PC-3 (cell line): ENCODE measurements at regions not wholly inside any gene's neighbourhood (a gene's known extent, or its start where the extent isn't known, plus 50 kb on each side); places are given as distances from the start of the nearest gene placed in this dataset.

Source experiments
- ATAC-seq: fragments of 200-7000 bp; cut with Tn5 transposase; 2 replicates; pipeline ENCODE4 v1.9.1; 2020; ENCODE audit warnings: mild to moderate bottlenecking, moderate library complexity
- BruUV-seq: library from RNA; stranded (reverse); fragments of 400-500 nt; replicated peaks from 2 replicates; lab custom pipeline; 2021; lab: Mats Ljungman, UMichigan
- CTCF ChIA-PET: fragments of 300-600 bp; sonication (Branson Sonifier 250); formaldehyde crosslinking; loops from one replicate; lab custom pipeline; 2022; ENCODE audit warnings: antibody characterized with exemption; lab: Charles Lee
- POLR2A ChIA-PET: fragments of 300-600 bp; sonication (Branson Sonifier 250); formaldehyde crosslinking; loops from one replicate; lab custom pipeline; 2022; ENCODE audit warnings: antibody characterized with exemption; ENCODE audit not compliant: unreplicated experiment; lab: Charles Lee
- DNase-seq: peaks from one replicate; pipeline ENCODE4 v3.0.0-alpha.2; 2015
- H2AFZ ChIP-seq: fragments of 300-600 bp; sonication (generic); 2 replicates; pipeline ENCODE4 v1.6.0; 2016; ENCODE audit warnings: antibody characterized with exemption, low read length
- H3F3A ChIP-seq: fragments of 300-600 bp; sonication (generic); one replicate; pipeline ENCODE4 v1.6.0; 2017; ENCODE audit warnings: antibody characterized with exemption, low read length, control low read depth, mild to moderate bottlenecking; ENCODE audit not compliant: unreplicated experiment
- H3K27ac ChIP-seq: fragments of 300-600 bp; sonication (generic); 2 replicates; pipeline ENCODE4 v1.5.1; 2016; ENCODE audit warnings: mild to moderate bottlenecking, low read length
- H3K27me3 ChIP-seq: fragments of 300-600 bp; sonication (generic); 2 replicates; pipeline ENCODE4 v1.6.1; 2016; ENCODE audit warnings: low read length, mixed read lengths
- H3K36me3 ChIP-seq: fragments of 300-600 bp; sonication (generic); 2 replicates; pipeline ENCODE4 v1.6.1; 2016; ENCODE audit warnings: low read depth, mixed run types, low read length, mixed read lengths
- H3K4me1 ChIP-seq: fragments of 300-600 bp; sonication (generic); 2 replicates; pipeline ENCODE4 v1.5.1; 2016; ENCODE audit warnings: low read length; ENCODE audit not compliant: insufficient read depth
- H3K4me2 ChIP-seq: fragments of 300-600 bp; sonication (generic); 2 replicates; pipeline ENCODE4 v1.6.0; 2016; ENCODE audit warnings: low read length
- H3K4me3 ChIP-seq: fragments of 300-600 bp; sonication (generic); 2 replicates; pipeline ENCODE4 v1.5.1; 2016; ENCODE audit warnings: mild to moderate bottlenecking, low read length, mixed read lengths
- H3K79me2 ChIP-seq: fragments of 300-600 bp; sonication (generic); 2 replicates; pipeline ENCODE4 v1.6.1; 2017; ENCODE audit warnings: low read length, mixed read lengths
- H3K9ac ChIP-seq: fragments of 300-600 bp; sonication (generic); 2 replicates; pipeline ENCODE4 v1.6.0; 2016; ENCODE audit warnings: mild to moderate bottlenecking, low read length
- H3K9me2 ChIP-seq: fragments of 300-600 bp; sonication (generic); replicated peaks from 2 replicates; pipeline ENCODE4 v1.6.1; 2016; ENCODE audit warnings: mixed run types, low read length, mixed read lengths
- H3K9me3 ChIP-seq: fragments of 300-600 bp; sonication (generic); 2 replicates; pipeline ENCODE4 v1.6.1; 2016; ENCODE audit warnings: low read length, mixed read lengths
- H4K20me1 ChIP-seq: fragments of 300-600 bp; sonication (generic); 2 replicates; pipeline ENCODE4 v1.6.1; 2016; ENCODE audit warnings: low read length, mixed read lengths
- EZH2 ChIP-seq: fragments of 300-600 bp; sonication (generic); IDR thresholded peaks from one replicate; pipeline ENCODE4 v1.6.1; 2017; ENCODE audit warnings: antibody characterized with exemption, mild to moderate bottlenecking, low read length; ENCODE audit not compliant: unreplicated experiment
- EZH2phosphoT487 ChIP-seq: fragments of 300-600 bp; sonication (generic); IDR thresholded peaks from 2 replicates; pipeline ENCODE4 v1.6.1; 2018; ENCODE audit warnings: mild to moderate bottlenecking, antibody characterized with exemption, low read length, borderline replicate concordance
- intact Hi-C: fragments of 100-400 bp; cut with micrococcal nuclease; formaldehyde crosslinking; loops from 2 replicates; pipeline ENCODE4 v1.9.0; 2023
- TF ChIP-seq, protein P1 (sequence below): fragments of 300-600 bp; sonication (generic); conservative IDR thresholded peaks from 2 replicates; pipeline ENCODE4 v1.5.1; 2017; ENCODE audit warnings: antibody characterized with exemption, low read depth, mild to moderate bottlenecking, low read length

DNA sequence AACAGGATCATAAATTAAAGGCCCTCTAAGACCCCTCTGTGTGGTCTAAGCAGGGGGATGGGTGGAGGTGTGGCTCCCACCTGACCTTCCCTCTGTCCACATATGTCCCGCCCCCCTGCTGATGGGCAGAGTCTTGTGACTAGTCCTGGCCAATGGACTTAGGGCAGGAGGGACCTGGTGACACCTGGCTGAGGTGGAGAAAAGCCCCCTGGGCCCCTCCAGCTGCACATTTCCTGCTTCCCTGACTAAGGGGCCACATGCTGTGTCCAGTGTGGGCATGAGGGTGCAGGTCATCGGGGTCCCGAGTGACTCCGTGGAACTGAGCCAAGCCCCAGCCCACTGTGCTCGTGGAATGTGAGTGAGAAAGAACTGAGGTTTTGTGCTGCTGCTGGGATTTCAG, 254.7 kb downstream of the ADGRD1 start:
- ATAC-seq = no peak
- Histone ChIP-seq H3K4me3 (no peak overlapping the region), H2AFZ (no peak overlapping the region), H3K27me3 (peaks cover 76% of the 10 kb centered on the region), H3K79me2 (no peaks in the 10 kb centered on the region), H3K27ac (no peak overlapping the region), H3K9me2 (no peaks in the 10 kb centered on the region), H3K4me2 (no peak overlapping the region), H3K36me3 (no peaks in the 10 kb centered on the region), H3F3A (no peaks in the 10 kb centered on the region), H3K9me3 (no peaks in the 10 kb centered on the region), H4K20me1 (no peaks in the 10 kb centered on the region), H3K4me1 (no peaks in the 10 kb centered on the region), H3K9ac (no peak overlapping the region)
- BruUV-seq = no TSS peak
- CTCF ChIA-PET = no interaction called here
- POLR2A ChIA-PET = no interaction called here
- TF ChIP-seq, protein P1, sequence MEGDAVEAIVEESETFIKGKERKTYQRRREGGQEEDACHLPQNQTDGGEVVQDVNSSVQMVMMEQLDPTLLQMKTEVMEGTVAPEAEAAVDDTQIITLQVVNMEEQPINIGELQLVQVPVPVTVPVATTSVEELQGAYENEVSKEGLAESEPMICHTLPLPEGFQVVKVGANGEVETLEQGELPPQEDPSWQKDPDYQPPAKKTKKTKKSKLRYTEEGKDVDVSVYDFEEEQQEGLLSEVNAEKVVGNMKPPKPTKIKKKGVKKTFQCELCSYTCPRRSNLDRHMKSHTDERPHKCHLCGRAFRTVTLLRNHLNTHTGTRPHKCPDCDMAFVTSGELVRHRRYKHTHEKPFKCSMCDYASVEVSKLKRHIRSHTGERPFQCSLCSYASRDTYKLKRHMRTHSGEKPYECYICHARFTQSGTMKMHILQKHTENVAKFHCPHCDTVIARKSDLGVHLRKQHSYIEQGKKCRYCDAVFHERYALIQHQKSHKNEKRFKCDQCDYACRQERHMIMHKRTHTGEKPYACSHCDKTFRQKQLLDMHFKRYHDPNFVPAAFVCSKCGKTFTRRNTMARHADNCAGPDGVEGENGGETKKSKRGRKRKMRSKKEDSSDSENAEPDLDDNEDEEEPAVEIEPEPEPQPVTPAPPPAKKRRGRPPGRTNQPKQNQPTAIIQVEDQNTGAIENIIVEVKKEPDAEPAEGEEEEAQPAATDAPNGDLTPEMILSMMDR = no peak
- TF ChIP-seq EZH2phosphoT487 (no peak), EZH2 (no peak)
- intact Hi-C loops = no loop called here
- DNase-seq = no peak

DNA sequence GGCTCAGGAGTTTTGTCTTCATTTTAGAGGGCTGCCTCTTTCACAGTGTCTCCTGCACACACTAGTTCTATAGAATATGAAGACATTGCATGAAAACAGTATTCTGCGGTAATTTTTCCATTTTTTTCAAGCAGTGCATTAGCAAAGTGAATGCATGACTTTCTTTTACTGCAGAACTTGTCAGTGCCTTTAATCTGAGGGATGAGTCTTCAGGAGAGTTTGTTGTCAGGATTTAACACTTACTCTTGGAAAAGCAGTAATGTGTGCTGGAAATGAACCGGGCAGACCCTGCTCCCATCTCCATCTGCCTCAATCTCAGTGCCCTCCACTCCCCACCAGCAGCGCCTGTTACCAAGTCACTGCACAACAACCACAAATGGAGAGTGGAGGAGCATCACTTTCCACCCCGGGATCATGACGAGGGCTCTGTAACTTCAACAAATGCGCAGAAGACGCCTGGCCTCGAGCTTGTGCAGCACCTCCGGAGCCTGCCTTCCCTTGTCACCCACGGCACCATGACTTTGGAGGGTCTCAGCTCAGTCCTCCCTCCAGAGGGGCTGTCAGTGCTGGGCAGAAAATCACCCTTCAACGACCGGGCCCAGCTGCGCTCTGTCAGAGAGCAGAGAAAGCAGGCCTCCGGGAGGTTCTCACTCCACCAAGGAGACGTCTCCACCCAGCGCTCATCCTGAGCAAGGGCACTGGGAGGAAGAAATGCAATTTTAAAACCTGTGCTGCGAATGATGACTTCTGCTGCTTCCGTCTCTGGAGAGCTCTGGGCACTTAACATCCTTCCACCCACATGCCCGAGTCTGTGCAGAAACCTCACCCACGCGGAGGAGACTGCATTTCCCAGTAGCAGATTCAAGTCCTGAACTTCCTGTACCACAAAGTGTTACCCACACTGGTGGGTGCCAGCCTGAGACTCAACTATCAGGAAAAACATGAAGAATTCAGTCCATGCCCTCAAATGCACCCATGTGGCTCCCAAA, 255.7 kb downstream of the ADGRD1 start:
- POLR2A ChIA-PET = no interaction called here
- H4K20me1 ChIP-seq = no peaks in the 10 kb centered on the region
- H3K9me3 ChIP-seq = no peaks in the 10 kb centered on the region
- no peak overlapping the region for H3K4me3 ChIP-seq
- CTCF ChIA-PET = no interaction called here
- H3K79me2 ChIP-seq = no peaks in the 10 kb centered on the region
- no peaks in the 10 kb centered on the region for H3K9me2 ChIP-seq
- intact Hi-C loops = no loop called here
- H2AFZ ChIP-seq = no peak overlapping the region
- no peak overlapping the region for H3K9ac ChIP-seq
- H3K4me2 ChIP-seq = no peak overlapping the region
- H3F3A ChIP-seq = no peaks in the 10 kb centered on the region
- no peaks in the 10 kb centered on the region for H3K4me1 ChIP-seq
- no peak overlapping the region for H3K27ac ChIP-seq
- BruUV-seq = no TSS peak
- DNase-seq (no peak), ATAC-seq (no peak)
- H3K36me3 ChIP-seq = no peaks in the 10 kb centered on the region
- no peak for TF ChIP-seq EZH2phosphoT487
- peaks cover 75% of the 10 kb centered on the region for H3K27me3 ChIP-seq

DNA sequence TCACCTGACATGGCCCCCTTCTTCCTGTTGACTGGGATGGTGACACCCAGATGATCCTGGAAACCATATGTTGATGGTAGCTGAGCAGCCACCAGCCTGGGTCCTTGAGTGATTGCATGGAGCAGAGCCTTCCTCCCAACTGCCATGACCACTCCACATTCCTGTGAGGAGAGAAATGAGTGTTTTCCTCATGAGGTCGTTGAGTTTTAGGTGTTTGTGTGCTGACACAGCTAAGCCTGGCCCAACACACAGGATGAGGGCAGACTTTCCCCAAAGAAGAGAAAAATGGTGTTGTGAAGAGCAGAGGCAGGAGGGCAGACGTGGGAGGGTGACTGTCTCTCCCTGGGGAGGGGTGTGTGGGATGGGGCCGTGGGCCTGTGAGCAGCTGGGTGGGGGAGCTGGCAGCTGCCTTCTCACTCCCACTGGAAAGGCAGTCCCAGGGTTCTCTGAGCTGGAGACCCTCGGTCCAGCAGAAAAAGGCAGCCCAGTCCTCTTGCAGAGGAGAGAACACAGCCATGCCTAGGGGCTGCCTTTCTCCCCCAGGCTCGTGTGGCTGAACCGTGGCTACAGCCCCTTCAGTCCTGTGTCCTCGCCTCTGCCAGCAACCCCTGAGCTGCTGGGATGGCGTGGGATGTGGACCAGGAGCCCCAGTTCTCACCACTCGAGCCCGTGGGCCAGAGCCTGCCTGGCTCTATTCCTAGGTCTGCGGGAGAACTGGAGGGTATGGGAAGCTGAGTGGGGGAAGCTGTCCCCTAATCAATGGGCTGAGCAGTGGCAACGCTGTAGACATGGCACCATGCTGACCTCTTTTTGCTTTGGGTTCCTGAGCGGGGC, 257.0 kb downstream of the ADGRD1 start:
- Histone ChIP-seq H3K36me3 (no peaks in the 10 kb centered on the region), H3F3A (no peaks in the 10 kb centered on the region), H3K27me3 (peaks cover 63% of the 10 kb centered on the region), H3K79me2 (no peaks in the 10 kb centered on the region), H3K9me2 (no peaks in the 10 kb centered on the region), H3K4me2 (no peak overlapping the region), H3K9me3 (no peaks in the 10 kb centered on the region), H3K4me3 (no peak overlapping the region), H3K9ac (no peak overlapping the region), H4K20me1 (no peaks in the 10 kb centered on the region), H3K27ac (no peak overlapping the region), H2AFZ (no peak overlapping the region), H3K4me1 (no peaks in the 10 kb centered on the region)
- TF ChIP-seq EZH2phosphoT487 = no peak
- TF ChIP-seq, protein P1 = no peak
- TF ChIP-seq EZH2 = no peak
- POLR2A ChIA-PET = no interaction called here
- ATAC-seq (no peak), DNase-seq (no peak)
- intact Hi-C loops = no loop called here
- BruUV-seq = no TSS peak
- CTCF ChIA-PET = interaction anchor here (0.5 kb wide), 1 partner anchor 29 kb away, joined by 5 read pairs; no protein-coding TSS in a partner anchor
